G401 (cell line): ENCODE measurements at regions not wholly inside any gene's neighbourhood (a gene's known extent, or its start where the extent isn't known, plus 50 kb on each side); places are given as distances from the start of the nearest gene placed in this dataset.

Experiments used
- DNase-seq: peaks from one replicate; pipeline ENCODE4 v3.0.0-alpha.2; 2015; ENCODE audit warnings: low spot score
- in situ Hi-C: cut with HindIII; loops from 2 replicates; pipeline ENCODE4 v1.10.0; 2016; ENCODE audit warnings: low sequenced_read_pairs, mixed read lengths

DNA sequence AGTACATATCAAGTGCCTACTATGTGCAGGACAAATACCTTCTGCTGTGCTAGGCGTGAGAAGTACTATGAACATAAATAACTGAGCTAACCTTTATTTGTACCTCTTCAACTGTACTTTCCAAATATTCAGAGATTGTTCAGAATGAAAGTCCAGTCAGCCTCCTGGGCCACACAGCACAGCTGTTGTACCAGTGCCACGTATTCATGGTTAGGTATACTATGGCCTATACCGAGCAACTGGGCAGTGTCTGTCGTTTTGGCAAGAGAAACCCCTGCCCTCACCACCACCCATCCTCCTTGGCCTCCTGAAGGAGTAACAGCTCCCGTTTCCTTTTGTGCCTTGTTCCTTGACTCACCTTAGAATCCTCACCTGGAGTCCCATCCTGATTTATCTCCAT lies 53.0 kb downstream of the RASSF10 start:
- in situ Hi-C loops, result no loop called here
- no peak for DNase-seq

DNA sequence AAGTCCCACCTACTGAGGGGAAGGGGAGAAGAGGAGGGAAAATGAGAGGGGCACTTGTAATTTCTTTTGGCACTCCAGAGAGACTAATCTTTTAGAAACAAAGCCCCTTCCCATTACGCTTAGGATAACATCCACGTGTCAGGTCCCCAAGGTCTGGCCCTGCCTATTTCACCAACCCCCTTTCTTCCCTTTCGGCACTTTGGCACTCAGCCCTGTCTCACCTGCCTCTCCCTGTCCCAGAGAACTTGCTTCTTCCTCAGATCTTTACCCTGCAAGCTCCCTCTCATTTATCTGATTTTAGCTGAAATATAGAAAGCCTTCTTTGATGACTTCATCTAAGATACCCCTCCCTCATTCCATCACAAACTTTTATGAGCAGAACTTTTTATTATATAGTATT lies 55.5 kb downstream of the RASSF10 start:
- no peak for DNase-seq
- in situ Hi-C loops, result no loop called here

DNA sequence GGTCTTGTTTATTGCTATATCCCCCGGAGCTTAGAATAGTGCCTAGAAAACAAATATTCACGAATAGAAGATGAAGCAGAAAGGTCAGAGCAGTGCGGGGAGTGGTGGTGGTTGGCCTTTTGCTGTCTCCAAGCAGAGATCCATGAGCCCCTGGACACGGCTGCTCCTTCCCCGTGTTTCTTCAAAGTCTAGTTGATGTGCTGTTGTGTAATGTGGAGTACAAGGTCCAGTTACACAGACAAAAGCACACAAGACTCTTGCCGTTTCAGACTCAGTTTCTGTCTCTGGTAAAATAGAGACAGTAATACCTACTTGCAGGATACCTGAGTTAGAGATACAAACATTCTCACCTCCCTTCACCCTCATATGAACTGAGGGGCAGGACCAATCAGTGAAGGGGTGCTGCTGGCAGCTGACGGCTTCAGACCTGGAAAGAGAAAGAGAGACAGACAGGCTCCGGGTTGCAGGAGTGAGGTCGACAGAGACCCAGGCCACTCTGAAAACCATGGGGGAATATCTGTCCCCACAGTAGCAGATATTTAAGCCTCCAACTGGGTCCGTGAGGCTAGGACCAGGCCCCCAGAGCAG lies 56.2 kb downstream of the RASSF10 start:
- no peak for DNase-seq
- in situ Hi-C loops, result no loop called here

DNA sequence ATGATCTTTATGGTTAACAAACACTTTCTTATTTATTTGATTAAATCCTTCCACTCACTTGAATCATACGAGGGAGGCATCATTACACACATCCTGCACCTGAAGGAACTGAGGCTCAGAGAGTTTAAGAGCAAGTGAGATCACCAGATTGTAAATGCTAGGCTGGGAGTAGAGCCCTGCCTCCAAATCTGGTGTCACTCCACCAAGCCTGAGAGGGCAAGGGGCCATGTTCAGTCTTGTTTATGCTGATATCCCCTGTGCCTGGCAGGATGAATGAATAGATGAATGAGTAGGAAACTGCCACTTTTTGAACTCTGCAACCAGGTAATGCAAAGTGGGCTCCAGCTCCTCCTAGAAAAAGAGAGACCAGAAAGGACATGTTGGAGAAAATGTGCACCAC lies 59.1 kb downstream of the RASSF10 start:
- in situ Hi-C loops, result no loop called here
- no peak for DNase-seq

DNA sequence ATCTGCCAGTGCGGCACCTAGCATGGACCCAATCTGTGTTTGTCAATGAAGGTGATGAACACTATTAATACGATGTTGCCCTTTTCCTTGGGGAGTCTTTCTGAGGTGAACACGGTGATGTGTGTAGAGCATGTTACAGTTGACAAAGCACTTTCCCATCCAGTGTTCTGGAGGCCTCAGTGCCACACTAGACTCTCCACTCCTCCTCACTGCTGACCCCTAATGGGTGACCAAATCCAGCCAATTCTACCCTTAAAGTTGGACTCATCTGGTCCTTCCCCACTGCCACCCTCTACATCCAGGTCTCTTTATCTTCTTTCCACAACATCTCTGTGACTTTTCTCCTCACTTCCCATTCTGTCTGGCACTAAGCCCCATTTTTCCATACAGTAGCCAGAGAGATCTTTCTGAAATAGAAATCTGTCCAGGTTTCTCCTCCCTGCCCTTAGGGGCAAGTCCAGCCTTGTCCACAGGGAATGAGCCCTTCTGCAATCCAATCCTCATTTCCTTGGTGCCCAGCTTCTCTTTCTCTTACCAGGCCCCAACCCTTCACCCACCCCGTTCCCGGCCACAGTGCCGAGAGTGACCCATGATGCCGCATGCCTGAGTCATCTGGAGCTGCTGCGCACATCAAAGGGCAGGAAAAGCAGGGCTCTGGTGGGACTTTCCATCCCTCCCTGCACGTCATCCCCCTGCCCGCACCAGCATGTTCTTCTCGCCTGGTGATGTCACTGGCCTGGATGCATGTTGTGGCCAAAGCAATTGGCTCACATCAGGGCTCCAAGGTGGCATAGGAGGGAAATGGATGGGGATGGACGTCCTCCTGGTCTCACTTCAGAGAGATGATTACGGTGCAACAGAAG lies 64.2 kb downstream of the RASSF10 start:
- no peak for DNase-seq
- in situ Hi-C loops, result no loop called here

DNA sequence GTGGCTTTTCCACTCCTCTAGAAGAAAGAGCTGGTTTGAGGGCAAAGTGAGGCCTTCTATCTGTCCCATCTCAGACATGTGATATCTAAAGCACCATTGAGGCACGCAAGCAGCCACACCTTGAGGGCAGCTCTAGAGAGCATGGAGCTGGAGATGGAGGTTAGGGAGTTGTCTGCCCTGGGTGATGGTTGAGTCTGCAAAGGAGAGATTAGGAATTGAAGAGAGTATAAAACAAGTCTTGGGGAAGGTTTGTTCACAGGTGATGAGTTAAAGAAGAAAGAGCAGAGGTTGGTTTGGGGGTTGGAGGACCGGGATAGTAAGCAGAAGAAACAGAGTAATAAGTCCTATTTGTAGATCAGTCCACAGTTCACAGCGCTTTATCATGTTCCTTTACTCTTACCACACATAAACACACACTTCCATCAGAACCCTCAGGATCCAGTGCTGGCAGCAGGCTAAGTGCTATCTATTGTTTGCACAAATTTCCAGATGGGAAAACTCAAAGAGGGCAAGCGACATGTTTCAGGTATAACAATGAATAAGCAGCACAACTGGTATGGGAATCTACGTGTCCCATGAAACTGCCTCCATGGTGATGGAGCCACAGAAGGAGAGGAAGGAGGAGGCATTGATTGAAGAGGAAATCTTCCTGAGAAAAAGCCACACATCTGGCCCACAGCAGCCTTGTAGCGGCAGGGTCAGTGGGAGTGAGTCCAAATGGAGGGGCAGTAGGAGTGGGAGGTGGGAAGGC lies 65.8 kb downstream of the RASSF10 start:
- in situ Hi-C loops, result no loop called here
- DNase-seq, result no peak

DNA sequence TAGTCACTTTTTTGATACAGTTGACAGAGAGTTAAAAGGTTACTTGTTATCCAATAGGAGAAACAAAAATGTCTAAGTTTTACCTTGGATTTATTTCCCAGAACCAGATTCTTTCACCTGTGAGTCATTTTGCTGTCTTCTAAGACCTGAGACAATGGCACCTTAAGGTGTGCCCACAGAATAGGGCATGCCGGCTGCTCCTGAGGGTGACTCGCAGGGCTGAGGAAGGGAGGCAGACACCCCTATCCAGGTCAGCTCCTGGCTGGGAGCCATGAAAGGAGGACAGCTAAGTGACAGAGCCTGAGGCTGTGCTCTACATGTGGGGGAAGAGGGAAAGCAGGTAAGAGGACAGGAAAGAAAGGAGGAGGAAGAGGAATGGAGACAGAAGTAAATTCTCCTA lies 67.8 kb downstream of the RASSF10 start:
- in situ Hi-C loops, result no loop called here
- no peak for DNase-seq

DNA sequence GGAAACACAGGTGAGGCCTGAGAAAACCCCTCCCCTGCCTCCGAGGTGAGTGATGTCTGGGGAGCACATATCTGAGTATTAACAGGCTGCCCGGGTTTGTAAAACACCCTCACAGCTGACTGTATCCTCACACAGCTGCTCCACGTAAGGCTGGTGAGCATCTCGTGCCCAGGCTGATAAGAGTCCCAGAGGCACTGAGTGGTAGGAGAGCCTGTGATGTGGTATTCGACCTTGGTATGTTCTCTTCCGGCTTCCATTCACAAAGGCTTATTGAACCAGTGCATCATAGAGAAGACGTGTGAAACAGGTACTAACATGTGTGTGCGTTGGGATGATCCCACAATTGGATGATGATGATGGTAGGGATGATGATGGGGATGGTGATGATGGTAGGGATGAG lies 71.7 kb downstream of the RASSF10 start:
- in situ Hi-C loops, result no loop called here
- DNase-seq, result no peak

DNA sequence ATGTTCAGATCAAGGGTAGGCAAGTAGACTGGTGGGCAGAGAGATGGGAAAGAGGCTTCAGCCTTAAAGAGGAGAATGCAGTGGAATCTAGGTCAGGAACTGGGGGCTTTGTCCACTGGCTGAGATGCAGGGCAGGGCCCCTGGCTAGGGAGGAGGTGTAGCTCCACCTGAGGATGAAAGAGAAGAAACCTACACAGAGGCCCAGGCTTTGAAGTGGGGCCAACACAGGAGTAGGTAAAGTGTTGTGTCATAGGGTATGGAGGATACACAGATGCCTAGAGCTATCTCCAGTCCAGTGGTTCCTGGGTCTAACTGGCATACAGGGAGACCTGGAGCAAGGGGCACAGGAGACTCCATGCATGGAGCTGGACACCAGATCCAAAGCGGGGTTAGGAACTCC lies 73.5 kb downstream of the RASSF10 start:
- in situ Hi-C loops, result no loop called here
- DNase-seq, result no peak

DNA sequence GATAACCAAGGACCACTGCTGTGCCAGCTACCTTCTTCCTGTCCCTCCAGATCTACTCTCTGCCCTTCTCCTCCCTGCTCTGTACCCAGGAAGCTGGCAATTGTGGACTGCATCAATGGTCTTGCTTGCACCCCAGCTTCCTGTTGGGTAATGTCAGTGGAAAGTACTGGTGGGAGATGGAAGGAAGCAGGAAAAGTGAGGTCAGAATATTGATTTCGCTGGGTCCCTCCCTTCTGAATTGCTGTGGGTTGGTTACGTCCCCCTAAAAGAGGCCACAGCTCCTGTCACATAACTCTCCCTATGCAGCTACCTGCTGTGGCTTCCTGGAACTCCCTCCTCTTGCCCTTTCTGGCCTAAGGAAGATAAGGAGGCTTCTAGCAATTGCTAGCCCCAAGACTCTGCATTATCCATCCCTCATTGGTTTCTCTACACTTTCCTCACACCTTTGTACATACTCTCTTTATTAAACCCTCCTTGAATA lies 81.2 kb downstream of the RASSF10 start:
- DNase-seq, result no peak
- in situ Hi-C loops, result no loop called here

DNA sequence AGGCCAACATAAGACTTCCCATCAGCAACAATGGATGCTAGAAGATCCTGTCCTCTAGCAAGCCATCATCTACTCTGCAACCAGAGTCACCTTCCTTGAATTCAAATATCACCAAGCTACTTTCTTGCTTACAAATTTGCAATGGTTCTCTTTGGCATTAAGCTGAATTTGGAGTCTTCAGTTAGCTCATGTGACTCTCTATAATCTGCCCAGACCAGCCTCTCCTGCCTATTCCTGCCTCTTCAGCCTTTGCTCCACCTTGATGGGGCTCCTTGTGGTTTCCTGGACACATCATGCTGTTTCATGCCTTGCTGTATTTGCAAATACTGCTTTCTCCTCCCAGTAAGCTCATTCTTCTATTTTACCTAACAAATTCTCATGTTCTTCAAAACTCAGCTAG lies 82.3 kb downstream of the RASSF10 start:
- no peak for DNase-seq
- in situ Hi-C loops, result no loop called here

DNA sequence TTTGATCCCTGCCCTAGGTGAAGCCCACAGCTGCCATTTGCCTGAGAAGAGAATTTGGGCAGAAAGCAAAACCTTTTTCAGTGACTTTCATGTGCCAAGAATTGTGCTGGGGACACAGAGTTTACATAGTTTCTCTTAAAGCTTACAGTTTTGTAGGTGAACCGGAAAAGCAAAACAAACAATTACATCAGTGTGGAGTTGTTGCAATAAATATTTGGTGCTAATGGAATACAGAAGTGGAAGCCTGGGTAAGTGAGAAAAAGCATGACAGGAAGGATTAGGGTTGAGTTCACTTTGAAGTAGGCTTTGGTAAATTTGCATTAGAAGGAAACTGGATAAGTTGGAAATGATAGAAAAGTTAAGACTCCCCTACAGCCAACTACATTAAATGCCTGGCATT lies 82.7 kb downstream of the RASSF10 start:
- in situ Hi-C loops, result no loop called here
- no peak for DNase-seq

DNA sequence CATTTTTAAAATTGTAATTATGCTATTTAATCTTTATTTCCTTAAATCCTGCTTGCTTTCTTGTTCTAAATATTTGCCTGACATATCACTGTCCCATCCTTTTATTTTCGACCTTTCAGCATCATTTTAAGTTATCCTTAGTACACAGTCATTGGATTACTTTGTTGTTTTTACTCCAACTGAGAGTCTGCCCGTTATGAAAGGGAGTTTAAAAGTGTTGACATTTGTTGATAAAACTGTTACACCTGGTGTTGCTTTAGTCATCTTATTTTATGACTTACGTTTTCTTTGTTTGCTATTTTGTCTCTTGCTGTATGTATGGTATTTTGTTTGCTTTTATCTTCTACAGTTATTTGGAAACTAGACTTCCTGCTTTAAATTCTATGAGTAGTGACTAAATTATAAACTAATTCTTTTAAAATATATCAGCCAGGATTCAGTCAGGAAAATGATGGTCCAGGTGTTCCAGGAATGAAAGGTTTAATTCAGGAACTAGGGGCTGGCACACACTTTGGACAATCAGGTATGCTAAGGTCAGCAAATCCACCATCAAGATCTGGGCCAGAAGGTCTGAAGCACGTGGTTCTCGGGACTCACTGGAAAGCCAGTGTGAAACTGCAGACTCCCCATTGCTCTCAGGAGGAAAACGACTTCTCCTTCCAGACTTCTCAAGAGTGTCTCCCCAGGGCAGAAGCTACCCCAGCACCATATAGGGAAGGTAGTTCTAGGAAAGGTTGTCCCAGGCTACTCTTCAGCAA lies 86.0 kb downstream of the RASSF10 start:
- no peak for DNase-seq
- in situ Hi-C loops, result no loop called here

DNA sequence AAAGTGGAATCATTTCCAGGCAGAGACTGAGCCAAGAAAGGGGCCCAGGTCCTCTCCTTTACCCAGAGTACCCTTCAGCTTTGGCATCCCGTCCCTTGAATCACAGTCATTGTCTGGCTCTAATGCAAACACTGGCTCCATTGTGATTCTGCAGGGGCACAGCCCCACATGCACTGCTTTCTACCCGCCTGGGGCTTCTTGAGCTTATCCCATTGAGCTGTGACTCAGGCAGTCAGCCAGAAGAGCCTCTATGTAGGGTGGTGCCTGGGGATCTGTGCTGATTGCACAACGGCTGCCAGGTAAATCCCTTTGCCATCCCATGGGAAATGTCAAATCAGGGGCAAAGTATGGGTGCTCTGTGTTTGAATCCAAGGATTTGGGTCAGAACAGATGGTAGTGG lies 88.9 kb downstream of the RASSF10 start:
- no peak for DNase-seq
- in situ Hi-C loops, result no loop called here

DNA sequence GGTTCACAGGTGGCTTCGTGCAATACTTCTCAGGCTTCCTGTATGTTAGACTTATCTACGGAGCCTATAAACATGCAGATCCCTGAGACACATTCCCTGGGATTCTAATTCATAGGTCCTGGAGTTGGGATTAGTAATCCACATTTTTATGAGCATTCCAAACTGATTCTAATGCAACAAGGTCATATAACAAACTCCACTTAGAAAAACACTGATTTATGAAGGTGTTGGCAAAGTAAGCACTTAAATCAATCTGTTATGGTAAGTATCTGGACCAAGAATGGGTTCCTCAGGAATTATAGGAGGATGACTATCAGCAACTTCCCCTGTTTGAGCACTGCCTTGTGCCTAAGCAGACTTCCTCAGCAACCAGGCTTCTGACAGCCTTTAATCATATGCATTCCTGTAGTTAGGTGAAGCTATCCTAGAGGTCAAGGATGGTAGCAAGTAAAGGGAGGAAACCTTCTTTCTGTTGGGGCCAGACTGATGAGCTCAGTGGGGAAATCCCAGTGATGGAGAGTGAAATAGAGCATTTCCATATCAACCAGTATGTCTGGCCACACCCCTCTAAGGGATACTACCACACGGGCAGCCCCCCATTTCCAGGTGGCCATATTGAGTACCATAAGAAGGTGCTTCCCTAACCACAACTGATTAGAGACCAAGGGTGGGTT lies 89.6 kb downstream of the RASSF10 start:
- DNase-seq, result no peak
- in situ Hi-C loops, result no loop called here

DNA sequence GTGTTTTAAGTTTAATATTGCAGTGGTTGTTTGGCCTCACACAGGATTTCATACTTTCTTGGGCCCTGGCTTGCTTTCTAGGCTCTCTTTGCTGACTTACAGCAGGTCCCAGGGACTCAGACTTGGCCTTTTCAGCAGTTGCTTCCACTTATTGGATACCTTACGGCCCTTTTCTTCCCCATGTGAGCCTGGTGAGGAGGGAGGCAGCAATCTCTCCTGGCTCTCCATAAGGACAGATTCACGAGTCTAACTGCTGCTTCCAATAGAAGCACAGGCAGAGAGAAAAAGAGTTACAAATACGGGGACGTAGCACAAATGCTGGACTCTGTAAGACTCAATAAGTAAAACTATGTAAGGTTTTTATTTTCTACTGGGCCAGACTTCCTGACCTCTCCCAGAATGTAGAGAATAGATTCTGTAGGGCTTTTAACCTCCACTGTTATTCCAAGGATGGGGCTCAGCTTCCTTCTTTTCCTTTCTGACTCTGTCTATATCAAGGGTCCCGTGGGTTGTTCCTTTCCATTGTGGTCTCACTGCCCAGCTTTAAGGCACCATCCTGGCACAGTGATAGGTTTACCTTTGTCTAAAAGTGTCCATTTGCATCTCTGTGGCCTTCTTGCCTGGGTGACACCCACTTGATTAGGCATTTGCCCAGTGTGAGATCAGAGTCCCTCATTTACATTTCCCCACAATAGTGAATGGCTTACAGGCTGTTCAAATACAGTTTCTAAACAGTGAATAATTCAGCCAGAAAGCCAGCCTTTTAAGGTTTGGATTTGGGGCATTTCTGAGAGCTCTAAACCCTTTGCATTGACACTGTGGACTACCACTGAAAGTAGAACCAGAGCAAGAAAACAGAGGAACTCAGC lies 92.8 kb downstream of the RASSF10 start:
- in situ Hi-C loops, result no loop called here
- no peak for DNase-seq

DNA sequence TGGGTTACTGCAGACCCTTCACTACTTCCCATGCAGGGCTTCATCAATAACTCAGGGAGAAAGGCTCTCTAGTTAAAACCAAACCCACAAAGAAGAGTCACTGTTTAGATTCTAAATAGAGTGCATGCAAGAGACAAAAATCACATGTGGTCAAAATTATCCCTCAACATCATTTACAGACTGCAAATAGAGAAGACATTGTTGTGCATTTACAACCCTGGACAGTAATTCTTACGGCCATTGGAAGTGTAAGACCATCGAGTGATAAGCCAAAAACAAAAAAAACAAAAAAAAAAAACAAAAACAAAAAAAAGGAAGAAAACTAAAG lies 93.4 kb downstream of the RASSF10 start:
- DNase-seq, result no peak
- in situ Hi-C loops, result no loop called here

DNA sequence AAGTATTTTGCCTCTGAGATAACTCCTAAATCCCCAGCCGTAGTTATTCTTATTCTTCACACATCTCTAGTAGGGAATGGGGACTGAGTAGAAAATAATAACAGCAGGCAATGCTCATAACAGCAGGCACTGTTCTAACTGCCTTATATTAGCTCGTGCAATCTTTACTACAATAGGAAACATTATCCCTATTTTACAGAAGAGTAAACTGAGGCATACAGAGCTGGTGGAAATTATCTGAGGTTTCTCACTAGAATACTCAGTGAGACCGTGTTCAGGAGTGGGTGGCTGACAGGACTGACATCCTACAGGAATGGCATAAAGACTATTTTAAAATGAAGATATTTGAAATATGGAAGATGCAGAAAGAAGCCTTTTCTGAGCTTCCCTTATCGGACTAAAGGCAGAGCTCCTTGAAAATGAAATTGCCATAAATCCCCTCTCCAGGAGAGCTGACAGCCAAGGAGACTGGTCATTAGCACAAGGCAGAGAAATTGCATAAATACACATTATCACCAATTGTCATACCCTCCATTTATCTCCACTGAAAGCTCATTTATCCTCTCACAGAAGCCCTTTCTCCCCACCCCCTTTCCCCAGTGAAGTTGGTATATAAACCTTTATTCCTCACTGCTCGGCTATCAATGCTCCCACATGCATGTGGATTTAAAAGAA lies 93.9 kb downstream of the RASSF10 start:
- in situ Hi-C loops, result no loop called here
- DNase-seq, result no peak
